Fibroblast of villous mesenchyme (primary cell): ENCODE measurements at regions not wholly inside any gene's neighbourhood (a gene's known extent, or its start where the extent isn't known, plus 50 kb on each side); places are given as distances from the start of the nearest gene placed in this dataset.

Source experiments
- DNase-seq: peaks from one replicate; pipeline ENCODE4 v3.0.0-alpha.2; 2010; ENCODE audit warnings: low read depth
- H3K4me3 ChIP-seq: 2 replicates; pipeline ENCODE4 v1.5.1; 2011; ENCODE audit warnings: low read depth, mild to moderate bottlenecking, low read length
- CTCF ChIP-seq: IDR thresholded peaks from 2 replicates; pipeline ENCODE4 v1.5.1; 2012; ENCODE audit warnings: low read depth, mild to moderate bottlenecking, low read length; ENCODE audit not compliant: insufficient read depth

GRCh38 chr12:77488041-77488620 lies 342.6 kb upstream of the NAV3 start:
- no peak for TF ChIP-seq CTCF
- peak; percentile 22 for DNase-seq
- no peak overlapping the region for H3K4me3 ChIP-seq

GRCh38 chr12:77486872-77487271 lies 343.8 kb upstream of the NAV3 start:
- no peak for TF ChIP-seq CTCF
- no peak overlapping the region for H3K4me3 ChIP-seq
- no peak for DNase-seq

GRCh38 chr12:77485961-77486854 lies 344.5 kb upstream of the NAV3 start:
- H3K4me3 ChIP-seq, result no peak overlapping the region
- no peak for TF ChIP-seq CTCF
- no peak for DNase-seq

- DNase-seq, result no peak
- H3K4me3 ChIP-seq, result no peak overlapping the region
- no peak for TF ChIP-seq CTCF
These were observed 349.0 kb upstream of the NAV3 start for GRCh38 chr12:77481687-77482086.

GRCh38 chr12:77477907-77478533 lies 352.7 kb upstream of the NAV3 start:
- no peak overlapping the region for H3K4me3 ChIP-seq
- no peak for TF ChIP-seq CTCF
- no peak for DNase-seq

- no peak overlapping the region for H3K4me3 ChIP-seq
- no peak for DNase-seq
- TF ChIP-seq CTCF, result no peak
These were observed 358.9 kb upstream of the NAV3 start for GRCh38 chr12:77471801-77472200.
